Endothelial cell (in vitro differentiated cells): ENCODE measurements at regions not wholly inside any gene's neighbourhood (a gene's known extent, or its start where the extent isn't known, plus 50 kb on each side); places are given as distances from the start of the nearest gene placed in this dataset.

Experiments used
- DNase-seq: peaks from one replicate; pipeline ENCODE4 v3.0.0; 2021; ENCODE audit warnings: low spot score
- H3K27ac Mint-ChIP-seq: one replicate; pipeline ENCODE4 v1.8.0; 2021; ENCODE audit warnings: mixed read lengths, inconsistent platforms; ENCODE audit not compliant: unreplicated experiment
- H3K27me3 Mint-ChIP-seq: one replicate; pipeline ENCODE4 v1.8.0; 2021; ENCODE audit warnings: mild to moderate bottlenecking, moderate library complexity, mixed read lengths, inconsistent platforms; ENCODE audit not compliant: unreplicated experiment
- H3K36me3 Mint-ChIP-seq: one replicate; pipeline ENCODE4 v1.8.0; 2021; ENCODE audit warnings: mild to moderate bottlenecking, low read depth, mixed read lengths, inconsistent platforms; ENCODE audit not compliant: unreplicated experiment
- H3K4me1 Mint-ChIP-seq: one replicate; pipeline ENCODE4 v1.8.0; 2021; ENCODE audit warnings: mild to moderate bottlenecking, mixed read lengths, inconsistent platforms; ENCODE audit not compliant: unreplicated experiment
- H3K4me3 Mint-ChIP-seq: one replicate; pipeline ENCODE4 v1.8.0; 2021; ENCODE audit warnings: mild to moderate bottlenecking, mixed read lengths, inconsistent platforms; ENCODE audit not compliant: unreplicated experiment
- H3K9me3 Mint-ChIP-seq: one replicate; pipeline ENCODE4 v1.8.0; 2021; ENCODE audit warnings: mixed read lengths, inconsistent platforms; ENCODE audit not compliant: unreplicated experiment
- TF ChIP-seq, protein P1 (sequence below): fragments of 200-600 bp; sonication (generic); IDR thresholded peaks from one replicate; pipeline ENCODE4 v1.5.0; 2021; ENCODE audit warnings: antibody characterized with exemption; ENCODE audit not compliant: unreplicated experiment

GRCh38 chr15:79213650-79214049 lies 68.9 kb upstream of the ANKRD34C start:
- no peak for DNase-seq
- no peak overlapping the region for H3K4me3 Mint-ChIP-seq
- no peaks in the 10 kb centered on the region for H3K36me3 Mint-ChIP-seq
- no peak overlapping the region for H3K27ac Mint-ChIP-seq
- TF ChIP-seq, protein P1, sequence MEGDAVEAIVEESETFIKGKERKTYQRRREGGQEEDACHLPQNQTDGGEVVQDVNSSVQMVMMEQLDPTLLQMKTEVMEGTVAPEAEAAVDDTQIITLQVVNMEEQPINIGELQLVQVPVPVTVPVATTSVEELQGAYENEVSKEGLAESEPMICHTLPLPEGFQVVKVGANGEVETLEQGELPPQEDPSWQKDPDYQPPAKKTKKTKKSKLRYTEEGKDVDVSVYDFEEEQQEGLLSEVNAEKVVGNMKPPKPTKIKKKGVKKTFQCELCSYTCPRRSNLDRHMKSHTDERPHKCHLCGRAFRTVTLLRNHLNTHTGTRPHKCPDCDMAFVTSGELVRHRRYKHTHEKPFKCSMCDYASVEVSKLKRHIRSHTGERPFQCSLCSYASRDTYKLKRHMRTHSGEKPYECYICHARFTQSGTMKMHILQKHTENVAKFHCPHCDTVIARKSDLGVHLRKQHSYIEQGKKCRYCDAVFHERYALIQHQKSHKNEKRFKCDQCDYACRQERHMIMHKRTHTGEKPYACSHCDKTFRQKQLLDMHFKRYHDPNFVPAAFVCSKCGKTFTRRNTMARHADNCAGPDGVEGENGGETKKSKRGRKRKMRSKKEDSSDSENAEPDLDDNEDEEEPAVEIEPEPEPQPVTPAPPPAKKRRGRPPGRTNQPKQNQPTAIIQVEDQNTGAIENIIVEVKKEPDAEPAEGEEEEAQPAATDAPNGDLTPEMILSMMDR, result no peak
- no peaks in the 10 kb centered on the region for H3K27me3 Mint-ChIP-seq
- H3K9me3 Mint-ChIP-seq, result no peaks in the 10 kb centered on the region
- H3K4me1 Mint-ChIP-seq, result peaks cover 2% of the 10 kb centered on the region

GRCh38 chr15:79212589-79213157 lies 69.8 kb upstream of the ANKRD34C start:
- no peak overlapping the region for H3K4me3 Mint-ChIP-seq
- H3K27ac Mint-ChIP-seq, result no peak overlapping the region
- no peaks in the 10 kb centered on the region for H3K27me3 Mint-ChIP-seq

DNA sequence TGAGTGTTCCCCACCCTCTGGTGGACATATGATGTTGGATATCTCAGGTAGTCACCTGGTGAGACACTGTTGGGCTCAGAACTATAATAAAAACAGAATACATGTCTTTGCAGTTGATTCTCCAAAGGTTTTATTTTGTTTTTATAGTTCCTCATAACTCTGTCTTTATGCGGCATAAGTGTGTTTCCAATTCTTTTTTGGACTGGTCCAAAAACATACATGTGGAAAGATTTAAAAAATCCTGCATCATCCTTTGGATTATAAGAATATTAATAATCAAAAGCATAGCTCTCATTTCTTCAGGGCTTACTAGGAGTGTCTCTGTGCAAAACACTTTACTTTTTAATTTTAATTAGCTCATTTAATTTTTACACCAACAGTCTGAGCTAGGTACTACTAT lies 71.0 kb upstream of the ANKRD34C start:
- no peak for DNase-seq
- Mint-ChIP-seq H3K4me1 (peaks cover 2% of the 10 kb centered on the region), H3K27ac (no peak overlapping the region), H3K4me3 (no peak overlapping the region), H3K9me3 (no peaks in the 10 kb centered on the region), H3K27me3 (no peaks in the 10 kb centered on the region), H3K36me3 (no peaks in the 10 kb centered on the region)
- TF ChIP-seq, protein P1, result no peak

More at GRCh38 chr15:79212589-79213157, 69.8 kb upstream of the ANKRD34C start:
- no peak for DNase-seq
- TF ChIP-seq, protein P1, result no peak
- no peaks in the 10 kb centered on the region for H3K9me3 Mint-ChIP-seq
- peaks cover 2% of the 10 kb centered on the region for H3K4me1 Mint-ChIP-seq
- H3K36me3 Mint-ChIP-seq, result no peaks in the 10 kb centered on the region

DNA sequence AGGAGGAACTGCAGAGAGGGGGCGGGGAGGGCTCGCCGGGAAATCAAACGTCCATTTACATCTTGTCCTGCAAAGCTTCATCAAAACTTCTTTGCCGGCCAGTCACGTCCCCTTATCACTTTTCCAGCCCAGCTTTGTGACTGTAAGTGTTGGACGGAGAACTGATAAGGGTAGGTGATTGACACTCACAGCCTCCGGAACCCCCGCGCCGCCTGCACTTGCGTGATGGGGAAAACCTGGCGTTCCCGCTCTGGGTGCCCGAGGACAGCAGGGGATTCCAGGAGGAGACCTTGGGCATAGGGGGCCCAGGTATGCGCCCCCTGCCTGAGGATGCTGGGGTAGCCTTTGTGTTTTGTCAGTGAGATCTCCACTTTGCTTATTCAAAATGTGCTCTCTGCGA lies 72.8 kb upstream of the ANKRD34C start:
- TF ChIP-seq, protein P1, result no peak
- peaks cover 2% of the 10 kb centered on the region for H3K4me1 Mint-ChIP-seq
- DNase-seq, result peak; percentile 43
- no peak overlapping the region for H3K4me3 Mint-ChIP-seq
- no peaks in the 10 kb centered on the region for H3K9me3 Mint-ChIP-seq
- no peaks in the 10 kb centered on the region for H3K27me3 Mint-ChIP-seq
- H3K27ac Mint-ChIP-seq, result no peak overlapping the region
- H3K36me3 Mint-ChIP-seq, result no peaks in the 10 kb centered on the region

DNA sequence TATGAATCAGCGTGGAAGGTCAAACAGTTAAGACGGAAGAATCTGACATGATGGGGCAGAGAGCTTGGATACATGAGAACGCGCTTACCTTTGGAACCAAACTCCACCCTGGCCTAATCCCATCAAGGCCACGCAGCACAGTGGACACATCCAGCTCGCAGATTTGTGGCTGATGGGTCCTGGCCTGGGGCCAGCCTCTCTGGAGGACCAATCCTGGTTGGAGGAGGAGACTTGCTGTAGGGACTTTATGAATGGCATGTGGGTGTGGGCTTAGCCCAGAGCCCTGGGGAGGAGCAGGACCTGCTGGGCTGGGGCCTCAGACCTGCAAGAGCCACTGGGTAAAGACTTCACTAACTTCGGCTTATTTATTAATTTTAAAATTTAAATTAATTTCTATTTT lies 73.4 kb upstream of the ANKRD34C start:
- TF ChIP-seq, protein P1, result no peak
- Mint-ChIP-seq H3K4me3 (no peak overlapping the region), H3K27me3 (no peaks in the 10 kb centered on the region), H3K9me3 (no peaks in the 10 kb centered on the region), H3K4me1 (peaks cover 2% of the 10 kb centered on the region), H3K36me3 (no peaks in the 10 kb centered on the region), H3K27ac (no peak overlapping the region)
- no peak for DNase-seq
